AG04450 (cell line): ENCODE measurements at regions not wholly inside any gene's neighbourhood (a gene's known extent, or its start where the extent isn't known, plus 50 kb on each side); places are given as distances from the start of the nearest gene placed in this dataset.

ENCODE experiments used
- CTCF ChIA-PET: fragments of 300-600, 350-600 bp; formaldehyde crosslinking; extraction: SDS; loops from one replicate; lab custom pipeline; 2022; ENCODE audit warnings: antibody characterized with exemption, inconsistent platforms; lab: Charles Lee
- POLR2A ChIA-PET: fragments of 350-600 bp; formaldehyde crosslinking; extraction: SDS; loops from one replicate; lab custom pipeline; 2021; ENCODE audit warnings: antibody characterized with exemption, inconsistent platforms; lab: Yijun Ruan, JAX
- DNase-seq: peaks from one replicate; pipeline ENCODE4 v3.0.0-alpha.2; 2011; ENCODE audit warnings: low read depth, low spot score
- H3K27ac ChIP-seq: one replicate; pipeline ENCODE4 v1.5.1; 2012; ENCODE audit warnings: low read depth, low read length, control low read depth
- H3K27me3 ChIP-seq: one replicate; pipeline ENCODE4 v1.6.0; 2012; ENCODE audit warnings: low read length; ENCODE audit not compliant: control insufficient read depth, insufficient read depth
- H3K4me3 ChIP-seq: 2 replicates; pipeline ENCODE4 v1.5.1; 2011; ENCODE audit warnings: mild to moderate bottlenecking, low read depth, low read length, control low read depth
- H3K9me3 ChIP-seq: 2 replicates; pipeline ENCODE4 v1.5.1; 2012; ENCODE audit warnings: low read length; ENCODE audit not compliant: control insufficient read depth, insufficient read depth
- CTCF ChIP-seq: IDR thresholded peaks from 2 replicates; pipeline ENCODE4 v1.5.1; 2011; ENCODE audit warnings: low read depth, low read length, control low read depth, inconsistent platforms

DNA sequence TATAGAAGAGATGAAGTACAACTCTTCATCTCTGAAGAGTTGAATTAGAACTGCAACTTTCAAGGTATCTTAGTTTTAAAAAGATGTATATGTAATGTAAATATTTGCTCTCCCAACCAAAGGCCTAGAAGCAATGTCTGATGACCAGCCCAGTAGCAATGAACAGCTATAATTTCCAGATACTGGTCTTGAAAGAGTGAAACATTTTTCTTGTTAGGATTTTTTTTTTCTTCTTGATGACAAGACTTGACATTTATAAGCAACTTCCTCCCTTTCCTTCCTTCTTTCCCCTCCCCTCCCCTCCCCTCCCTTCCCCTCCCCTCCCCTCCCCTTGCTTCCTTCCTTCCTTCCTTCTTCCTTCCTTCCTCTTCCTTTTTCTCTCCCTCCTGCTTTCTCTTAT, 423.4 kb downstream of the ZIC1 start:
- DNase-seq: no peak
- ChIA-PET POLR2A (no interaction called here), CTCF (interaction anchor here (0.6 to 1.2 kb wide), 2 partner anchors 23 to 245 kb away, joined by 4 to 6 read pairs; no protein-coding TSS in a partner anchor)
- no peak for TF ChIP-seq CTCF
- Histone ChIP-seq H3K9me3 (no peaks in the 10 kb centered on the region), H3K4me3 (no peak overlapping the region), H3K27me3 (no peaks in the 10 kb centered on the region), H3K27ac (no peak overlapping the region)

GRCh38 chr3:147836330-147836729, 427.2 kb downstream of the ZIC1 start:
- ChIA-PET POLR2A (no interaction called here), CTCF (interaction anchor here (0.5 to 5.5 kb wide), 4 partner anchors 106 to 241 kb away, joined by 3 to 46 read pairs (median 16); no protein-coding TSS in a partner anchor)
- Histone ChIP-seq H3K9me3 (no peaks in the 10 kb centered on the region), H3K27ac (no peak overlapping the region), H3K27me3 (no peaks in the 10 kb centered on the region), H3K4me3 (no peak overlapping the region)
- no peak for DNase-seq
- no peak for TF ChIP-seq CTCF

DNA sequence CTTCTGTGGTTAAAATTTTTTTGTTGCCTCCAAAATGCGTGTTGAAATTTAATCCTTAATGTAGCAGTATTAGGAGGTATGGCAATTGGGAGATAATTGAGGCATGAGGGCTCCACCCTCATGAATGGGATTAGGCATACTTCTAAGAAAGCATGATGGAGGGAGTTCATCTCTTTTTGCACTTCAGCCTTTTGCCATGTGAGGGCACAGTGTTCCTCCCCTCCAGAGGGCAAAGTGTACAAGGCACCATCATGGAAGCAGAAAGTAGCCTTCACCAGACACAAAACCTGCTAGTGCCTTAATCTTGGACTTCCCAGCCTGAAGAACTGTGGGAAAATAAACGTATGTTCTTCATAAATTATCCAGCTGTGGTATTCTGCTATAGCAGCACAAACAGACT, 429.5 kb downstream of the ZIC1 start:
- Histone ChIP-seq H3K4me3 (no peak overlapping the region), H3K27me3 (no peaks in the 10 kb centered on the region), H3K27ac (no peak overlapping the region), H3K9me3 (no peaks in the 10 kb centered on the region)
- TF ChIP-seq CTCF: peak; percentile 58
- ChIA-PET POLR2A (no interaction called here), CTCF (interaction anchor here (0.5 to 5.5 kb wide), 7 partner anchors 8 to 880 kb away, joined by 3 to 46 read pairs (median 4); no protein-coding TSS in a partner anchor)
- no peak for DNase-seq

- CTCF ChIA-PET: no interaction called here
- POLR2A ChIA-PET: no interaction called here
These were observed 434.2 kb downstream of the ZIC1 start for GRCh38 chr3:147843331-147843730.

GRCh38 chr3:147846293-147846692, 437.1 kb downstream of the ZIC1 start:
- TF ChIP-seq CTCF: no peak
- ChIA-PET CTCF (interaction anchor here (1.4 kb wide), 1 partner anchor 230 kb away, joined by 3 read pairs; no protein-coding TSS in a partner anchor), POLR2A (no interaction called here)
- no peak for DNase-seq
- no peaks in the 10 kb centered on the region for H3K27me3 ChIP-seq
- H3K4me3 ChIP-seq: no peak overlapping the region
- H3K27ac ChIP-seq: no peak overlapping the region
- no peaks in the 10 kb centered on the region for H3K9me3 ChIP-seq

More at GRCh38 chr3:147843331-147843730, 434.2 kb downstream of the ZIC1 start:
- no peak for DNase-seq
- H3K9me3 ChIP-seq: no peaks in the 10 kb centered on the region
- TF ChIP-seq CTCF: no peak
- H3K4me3 ChIP-seq: no peak overlapping the region
- no peak overlapping the region for H3K27ac ChIP-seq
- H3K27me3 ChIP-seq: no peaks in the 10 kb centered on the region
